Glomerular visceral epithelial cell (primary cell): ENCODE measurements at regions not wholly inside any gene's neighbourhood (a gene's known extent, or its start where the extent isn't known, plus 50 kb on each side); places are given as distances from the start of the nearest gene placed in this dataset.

ENCODE experiments used
- DNase-seq: peaks from one replicate; pipeline ENCODE4 v3.0.0-alpha.2; 2016; ENCODE audit errors: extremely low spot score

- no peak for DNase-seq
Measured at GRCh38 chr13:85288698-85289097, 510.5 kb downstream of the SLITRK6 start.

DNA sequence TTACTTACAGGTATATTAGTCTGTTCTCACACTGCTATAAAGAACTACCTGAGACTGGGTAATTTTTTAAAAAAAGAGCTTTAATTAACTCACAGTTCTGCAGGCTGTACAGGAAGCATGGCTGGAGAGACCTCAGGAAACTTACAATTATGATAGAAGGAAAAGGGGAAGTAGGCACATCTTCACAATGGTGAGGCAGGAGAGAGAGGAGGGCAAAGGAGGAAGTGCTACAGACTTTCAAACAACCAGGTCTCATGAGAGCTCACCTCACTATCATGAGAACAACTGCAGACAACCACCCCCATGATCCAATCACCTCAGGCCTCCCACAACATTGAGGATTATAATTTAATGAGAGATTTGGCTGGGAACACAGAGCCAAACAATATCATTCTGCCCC is 511.7 kb downstream of the SLITRK6 start:
- DNase-seq, result no peak

DNA sequence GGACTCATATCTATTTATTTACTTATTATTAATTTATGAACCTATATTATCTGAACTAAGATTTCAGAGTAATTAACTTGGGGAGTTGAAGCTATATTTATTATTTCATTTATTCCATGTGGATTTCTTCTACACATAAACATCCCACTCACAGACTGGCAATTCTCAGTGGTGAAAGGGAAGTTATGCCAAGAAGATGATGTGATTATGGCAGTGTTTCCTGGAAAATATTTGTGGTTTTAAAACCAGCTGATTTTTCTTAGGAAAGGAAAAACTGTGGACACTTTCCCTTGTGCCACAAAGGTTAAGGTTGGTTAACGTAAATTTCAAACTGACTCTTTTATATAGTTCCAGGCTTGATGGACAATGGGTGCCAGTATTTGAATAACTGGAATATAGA is 513.1 kb downstream of the SLITRK6 start:
- DNase-seq, result no peak

GRCh38 chr13:85284349-85284748 is 514.9 kb downstream of the SLITRK6 start:
- DNase-seq, result no peak

DNA sequence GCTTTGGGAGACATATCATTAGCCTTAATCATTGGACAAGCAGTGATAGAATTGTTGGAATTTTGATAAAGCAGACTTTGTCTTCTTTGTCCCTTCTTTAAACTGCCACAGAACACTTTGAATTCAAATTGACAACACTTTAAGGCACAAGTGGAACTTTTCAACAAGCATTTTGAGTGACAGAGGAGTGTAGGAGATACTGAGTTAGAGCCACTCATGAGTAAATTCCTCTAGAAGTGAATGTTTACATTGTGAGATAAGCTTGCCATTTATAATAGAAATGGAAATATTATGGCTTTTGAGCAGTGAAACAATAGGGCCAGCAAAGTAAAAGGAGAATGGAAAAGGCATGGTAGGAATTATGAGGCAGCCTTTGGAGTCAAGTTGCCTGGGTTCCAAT is 515.8 kb downstream of the SLITRK6 start:
- DNase-seq, result no peak

- no peak for DNase-seq
Measured at GRCh38 chr13:85282876-85283275, 516.3 kb downstream of the SLITRK6 start.

GRCh38 chr13:85278851-85279250 is 520.4 kb downstream of the SLITRK6 start:
- DNase-seq, result no peak

- DNase-seq, result peak; percentile 54
Measured at GRCh38 chr13:85277748-85278147, 521.5 kb downstream of the SLITRK6 start.

GRCh38 chr13:85266771-85267170 is 532.4 kb downstream of the SLITRK6 start:
- DNase-seq, result no peak

GRCh38 chr13:85266331-85266730 is 532.9 kb downstream of the SLITRK6 start:
- peak; percentile 20 for DNase-seq

- no peak for DNase-seq
Measured at GRCh38 chr13:85265296-85265695, 533.9 kb downstream of the SLITRK6 start.

- no peak for DNase-seq
Measured at GRCh38 chr13:85262499-85262898, 536.7 kb downstream of the SLITRK6 start.

GRCh38 chr13:85261757-85262346 is 537.4 kb downstream of the SLITRK6 start:
- no peak for DNase-seq

GRCh38 chr13:85260896-85261295 is 538.3 kb downstream of the SLITRK6 start:
- DNase-seq, result no peak

DNA sequence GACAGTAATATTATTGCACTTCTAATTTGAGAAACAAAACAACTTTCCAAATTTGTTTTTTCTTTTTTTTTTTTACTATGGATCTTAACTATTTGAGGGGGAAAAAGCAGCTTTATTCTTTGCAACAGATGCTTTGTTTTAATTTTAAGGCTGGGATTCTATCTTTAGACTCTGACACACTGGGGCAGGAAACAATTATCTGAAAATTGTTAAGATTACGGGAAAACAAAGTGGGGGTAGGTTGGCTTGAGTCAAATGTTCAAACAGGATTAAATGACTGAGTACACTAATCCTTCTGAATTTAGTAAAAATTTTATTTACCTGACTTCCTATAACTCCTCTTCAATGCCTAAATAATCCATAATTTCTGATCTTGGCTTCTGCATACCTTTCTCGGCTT is 543.2 kb downstream of the SLITRK6 start:
- DNase-seq, result no peak

DNA sequence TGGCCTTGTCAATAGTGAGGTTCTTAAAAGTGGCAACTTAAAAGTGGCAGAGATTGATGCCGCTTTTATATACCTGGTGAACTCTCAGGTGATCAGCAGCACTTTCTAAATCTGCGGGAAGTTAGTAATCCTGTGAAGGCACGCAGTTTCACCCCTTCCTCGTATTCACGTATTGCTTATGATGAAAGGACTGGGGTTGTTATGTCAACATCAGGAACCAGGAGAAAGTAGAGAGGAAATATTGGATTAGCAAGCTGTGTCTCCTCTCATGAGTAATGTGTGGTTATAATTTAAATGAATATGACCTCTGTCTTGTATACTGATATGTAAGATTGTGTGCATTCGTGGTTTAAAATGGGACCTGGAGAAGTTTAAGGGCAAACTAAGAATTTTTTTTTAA is 544.6 kb downstream of the SLITRK6 start:
- DNase-seq, result no peak

DNA sequence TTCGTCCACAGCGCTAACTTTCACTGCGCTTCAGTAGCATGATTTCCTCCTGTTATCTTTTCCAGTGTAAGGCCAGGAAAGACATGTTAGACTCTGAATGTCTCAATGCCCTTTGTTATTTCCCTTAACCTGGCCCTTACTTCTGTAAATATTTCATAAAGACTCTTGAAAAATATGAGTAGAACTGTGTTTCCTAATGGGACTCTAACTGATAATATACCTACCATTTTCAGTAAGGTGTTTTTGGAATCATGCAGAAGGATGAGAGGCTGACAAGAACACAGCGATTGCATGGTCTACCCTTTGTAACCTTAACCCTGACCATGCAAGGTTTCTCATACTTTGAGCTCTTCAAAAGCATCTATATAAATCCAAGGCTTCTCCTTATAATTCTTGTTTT is 550.1 kb downstream of the SLITRK6 start:
- no peak for DNase-seq

DNA sequence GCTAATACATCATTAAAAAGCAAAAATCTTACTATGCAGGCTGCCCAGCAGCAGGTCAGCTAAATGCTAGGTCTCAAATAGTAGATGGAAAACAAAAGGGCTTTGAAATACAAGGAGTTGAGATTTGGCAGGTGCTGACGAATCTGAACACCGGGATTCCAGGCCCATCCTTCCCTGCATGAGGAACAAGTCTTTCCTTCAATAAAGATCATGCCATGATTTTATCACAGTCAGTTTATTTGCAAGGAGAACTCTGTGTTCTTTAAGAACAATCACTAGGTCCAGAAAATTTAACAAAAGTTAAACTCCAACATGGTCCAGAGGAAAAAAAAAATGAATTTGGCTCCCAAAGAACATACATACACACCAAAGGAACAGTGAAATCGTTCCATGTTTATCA is 551.4 kb downstream of the SLITRK6 start:
- no peak for DNase-seq

DNA sequence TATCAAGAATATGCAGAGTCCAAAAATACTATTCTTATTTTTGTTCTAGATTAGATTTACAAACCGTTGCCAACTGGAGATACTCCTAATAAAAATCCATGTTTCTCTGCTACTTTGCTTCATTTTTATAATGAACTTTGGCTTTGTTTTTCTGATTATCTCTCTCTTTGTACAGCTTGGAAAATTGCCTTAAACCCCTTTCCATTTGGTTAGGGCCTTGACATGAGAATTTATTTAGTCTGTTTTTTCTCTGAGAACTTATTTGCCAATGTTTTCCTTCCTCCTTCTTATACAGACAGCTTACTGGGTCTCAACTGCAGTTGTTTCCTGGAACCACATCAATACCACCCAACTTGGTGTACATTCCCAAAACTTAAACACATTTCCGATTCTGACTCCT is 555.4 kb downstream of the SLITRK6 start:
- no peak for DNase-seq

DNA sequence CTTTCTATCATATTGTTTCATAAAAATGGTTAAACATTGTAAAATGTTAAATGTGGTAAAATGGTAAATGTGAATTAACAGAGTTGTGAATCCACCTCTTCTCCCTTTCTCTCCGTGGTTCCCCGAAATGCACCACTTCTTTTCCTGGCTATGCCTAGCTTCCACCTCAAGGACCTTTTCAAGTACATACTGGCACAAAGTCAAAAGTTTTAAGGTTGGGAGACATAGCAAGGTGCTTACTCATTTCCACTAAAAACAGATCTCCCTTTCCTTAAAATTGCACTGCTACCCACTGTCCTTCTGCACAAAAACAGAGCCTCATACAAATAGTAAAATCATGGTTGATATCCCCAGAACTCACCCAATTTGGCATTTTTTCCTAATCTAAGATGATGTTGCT is 558.2 kb downstream of the SLITRK6 start:
- DNase-seq, result peak; percentile 38

GRCh38 chr13:85236413-85236812 is 562.8 kb downstream of the SLITRK6 start:
- DNase-seq, result peak; percentile 21

GRCh38 chr13:85230691-85231093 is 568.5 kb downstream of the SLITRK6 start:
- no peak for DNase-seq

GRCh38 chr13:85228692-85229091 is 570.5 kb downstream of the SLITRK6 start:
- DNase-seq, result no peak

- DNase-seq, result no peak
Measured at GRCh38 chr13:85223883-85224656, 575.1 kb downstream of the SLITRK6 start.
